Liver (tissue), 8 donors: ENCODE measurements at regions not wholly inside any gene's neighbourhood (a gene's known extent, or its start where the extent isn't known, plus 50 kb on each side); places are given as distances from the start of the nearest gene placed in this dataset.

ENCODE experiments used
- DNase-seq: peaks from one replicate; pipeline ENCODE4 v3.0.0-alpha.2; 2017; ENCODE audit warnings: low spot score
- H3K27ac ChIP-seq, 2 donors: one replicate each; pipeline ENCODE4 v1.7.0; 2013; ENCODE audit warnings: inconsistent platforms in 2 of 2, low read length in 2 of 2, control low read depth in 1 of 2, low read depth in 1 of 2, mild to moderate bottlenecking in 1 of 2
- H3K27me3 ChIP-seq, 4 donors: one replicate each; pipeline versions ENCODE4 v1.6.1 to v1.7.0; 2013; ENCODE audit warnings: low read length in 3 of 4, inconsistent platforms in 1 of 4, mild to moderate bottlenecking in 1 of 4, moderate library complexity in 1 of 4; ENCODE audit not compliant: control insufficient read depth in 4 of 4, insufficient read depth in 4 of 4
- H3K36me3 ChIP-seq, 4 donors: one replicate each; pipeline versions ENCODE4 v1.6.1 to v1.7.0; 2013; ENCODE audit warnings: low read length in 3 of 4, mild to moderate bottlenecking in 3 of 4, low read depth in 1 of 4, moderate library complexity in 1 of 4; ENCODE audit not compliant: control insufficient read depth in 4 of 4, insufficient read depth in 3 of 4
- H3K4me1 ChIP-seq, 4 donors: one replicate each; pipeline versions ENCODE4 v1.6.1 to v1.7.0; 2013; ENCODE audit warnings: low read length in 3 of 4, mild to moderate bottlenecking in 3 of 4, moderate library complexity in 1 of 4; ENCODE audit not compliant: control insufficient read depth in 4 of 4, insufficient read depth in 4 of 4
- H3K4me3 ChIP-seq, 3 donors: one replicate each; pipeline versions ENCODE4 v1.6.1 to v1.7.0; 2013; ENCODE audit warnings: low read length in 3 of 3, control low read depth in 1 of 3, low read depth in 1 of 3, mild to moderate bottlenecking in 1 of 3
- H3K9ac ChIP-seq, 2 donors: one replicate each; pipeline ENCODE4 v1.7.0; 2013; ENCODE audit warnings: low read length in 2 of 2, mild to moderate bottlenecking in 2 of 2, moderate library complexity in 2 of 2, control low read depth in 1 of 2, low read depth in 1 of 2
- H3K9me3 ChIP-seq, 4 donors: one replicate each; pipeline versions ENCODE4 v1.6.1 to v1.7.0; 2013; ENCODE audit warnings: low read length in 3 of 4; ENCODE audit not compliant: control insufficient read depth in 4 of 4
- EGR1 ChIP-seq, 2 donors: IDR thresholded peaks; 2 replicates each; pipeline ENCODE4 v1.6.1; 2016 to 2018; ENCODE audit warnings: antibody characterized with exemption in 2 of 2, low read depth in 2 of 2
- FOXA1 ChIP-seq: IDR thresholded peaks from 2 replicates; pipeline ENCODE4 v1.6.1; 2016; ENCODE audit warnings: antibody characterized with exemption
- FOXA2 ChIP-seq: IDR thresholded peaks from 2 replicates; pipeline ENCODE4 v1.6.1; 2016; ENCODE audit warnings: antibody characterized with exemption
- GABPA ChIP-seq, 2 donors: IDR thresholded peaks in 1 of 2; conservative IDR thresholded peaks in 1 of 2; 2 replicates each; pipeline ENCODE4 v1.6.1; 2016; ENCODE audit warnings: antibody characterized with exemption in 2 of 2, mild to moderate bottlenecking in 1 of 2, moderate library complexity in 1 of 2
- HNF4A ChIP-seq, 2 donors: conservative IDR thresholded peaks; 2 replicates each; pipeline ENCODE4 v1.6.1; 2016; ENCODE audit warnings: antibody characterized with exemption in 2 of 2, mild to moderate bottlenecking in 2 of 2
- HNF4G ChIP-seq: IDR thresholded peaks from 2 replicates; pipeline ENCODE4 v1.6.1; 2016; ENCODE audit warnings: antibody characterized with exemption
- JUND ChIP-seq, 2 donors: IDR thresholded peaks; 2 replicates each; pipeline ENCODE4 v1.6.1; 2016; ENCODE audit warnings: antibody characterized with exemption in 2 of 2
- NR2F2 ChIP-seq: IDR thresholded peaks from 2 replicates; pipeline ENCODE4 v1.6.1; 2016; ENCODE audit warnings: antibody characterized with exemption
- RAD21 ChIP-seq, 2 donors: IDR thresholded peaks; 2 replicates each; pipeline ENCODE4 v1.6.1; 2016; ENCODE audit warnings: antibody characterized with exemption in 2 of 2, mild to moderate bottlenecking in 2 of 2
- RXRA ChIP-seq, 2 donors: IDR thresholded peaks; 2 replicates each; pipeline ENCODE4 v1.6.1; 2017 to 2018; ENCODE audit warnings: antibody characterized with exemption in 2 of 2, mild to moderate bottlenecking in 1 of 2
- SP1 ChIP-seq: IDR thresholded peaks from 2 replicates; pipeline ENCODE4 v1.6.1; 2018; ENCODE audit warnings: antibody characterized with exemption, mild to moderate bottlenecking
- TAF1 ChIP-seq: conservative IDR thresholded peaks from 2 replicates; pipeline ENCODE4 v1.6.1; 2016; ENCODE audit warnings: antibody characterized with exemption, mild to moderate bottlenecking
- YY1 ChIP-seq: IDR thresholded peaks from 2 replicates; pipeline ENCODE4 v1.6.1; 2016; ENCODE audit warnings: antibody characterized with exemption, mild to moderate bottlenecking
- WGBS: extraction: QIAGEN DNeasy Blood & Tissue Kit; methylation state at CpG from one replicate; pipeline ENCODE4 v1.1.7; 2013; 5-methylcytosine and 5-hydroxymethylcytosine counted together
- TF ChIP-seq, protein P1 (sequence below): fragments of 150-350 bp; IDR thresholded peaks from 2 replicates; pipeline ENCODE4 v1.5.1; 2017; ENCODE audit warnings: improper control_type of control experiment, low read depth, low read length; ENCODE audit not compliant: missing input control
- TF ChIP-seq, protein P2 (sequence below): IDR thresholded peaks from 2 replicates; pipeline ENCODE4 v1.6.1; 2016; ENCODE audit warnings: antibody characterized with exemption, mild to moderate bottlenecking
- TF ChIP-seq, protein P3 (sequence below): IDR thresholded peaks from 2 replicates; pipeline ENCODE4 v1.6.1; 2016; ENCODE audit warnings: antibody characterized with exemption
- TF ChIP-seq, protein P4 (sequence below): IDR thresholded peaks from 2 replicates; pipeline ENCODE4 v1.6.1; 2016; ENCODE audit warnings: antibody characterized with exemption
- TF ChIP-seq, protein P5 (sequence below): IDR thresholded peaks from 2 replicates; pipeline ENCODE4 v1.6.1; 2016; ENCODE audit warnings: antibody characterized with exemption
- donor health status: healthy.
- donor health status: healthy.
- donor health status: healthy.
- donor health status: healthy.
- donor health status: healthy.

DNA sequence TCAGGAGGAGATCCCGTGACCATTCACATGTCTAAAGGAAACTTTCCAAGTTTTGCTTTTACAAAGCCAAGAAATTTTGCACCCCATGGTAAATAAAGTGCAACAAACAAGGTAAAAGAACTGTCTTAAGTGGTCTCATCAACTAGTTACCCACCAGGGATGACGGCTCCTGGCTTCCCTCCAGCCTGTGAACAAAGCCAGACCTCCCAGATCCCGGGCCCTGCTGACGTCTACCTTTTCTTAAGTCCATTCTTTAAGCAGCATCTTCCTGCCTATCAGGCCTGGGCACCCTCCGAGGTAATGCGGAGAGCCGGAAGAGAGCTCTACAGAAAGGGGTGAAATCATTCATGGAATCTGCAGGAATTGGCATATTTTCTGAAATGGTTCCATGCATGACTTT is 58.0 kb upstream of the DAAM1 start:
- no peak overlapping the region for H3K9ac ChIP-seq
- H3K27ac ChIP-seq: no peak overlapping the region
- H3K9me3 ChIP-seq: no peaks in the 10 kb centered on the region
- H3K36me3 ChIP-seq: no peaks in the 10 kb centered on the region
- WGBS: 80% methylated on average over 7 of the region's 7 CpGs
- TF ChIP-seq YY1: no peak
- no peak for TF ChIP-seq HNF4G
- TF ChIP-seq, protein P1, sequence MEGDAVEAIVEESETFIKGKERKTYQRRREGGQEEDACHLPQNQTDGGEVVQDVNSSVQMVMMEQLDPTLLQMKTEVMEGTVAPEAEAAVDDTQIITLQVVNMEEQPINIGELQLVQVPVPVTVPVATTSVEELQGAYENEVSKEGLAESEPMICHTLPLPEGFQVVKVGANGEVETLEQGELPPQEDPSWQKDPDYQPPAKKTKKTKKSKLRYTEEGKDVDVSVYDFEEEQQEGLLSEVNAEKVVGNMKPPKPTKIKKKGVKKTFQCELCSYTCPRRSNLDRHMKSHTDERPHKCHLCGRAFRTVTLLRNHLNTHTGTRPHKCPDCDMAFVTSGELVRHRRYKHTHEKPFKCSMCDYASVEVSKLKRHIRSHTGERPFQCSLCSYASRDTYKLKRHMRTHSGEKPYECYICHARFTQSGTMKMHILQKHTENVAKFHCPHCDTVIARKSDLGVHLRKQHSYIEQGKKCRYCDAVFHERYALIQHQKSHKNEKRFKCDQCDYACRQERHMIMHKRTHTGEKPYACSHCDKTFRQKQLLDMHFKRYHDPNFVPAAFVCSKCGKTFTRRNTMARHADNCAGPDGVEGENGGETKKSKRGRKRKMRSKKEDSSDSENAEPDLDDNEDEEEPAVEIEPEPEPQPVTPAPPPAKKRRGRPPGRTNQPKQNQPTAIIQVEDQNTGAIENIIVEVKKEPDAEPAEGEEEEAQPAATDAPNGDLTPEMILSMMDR: no peak
- TF ChIP-seq, protein P2, sequence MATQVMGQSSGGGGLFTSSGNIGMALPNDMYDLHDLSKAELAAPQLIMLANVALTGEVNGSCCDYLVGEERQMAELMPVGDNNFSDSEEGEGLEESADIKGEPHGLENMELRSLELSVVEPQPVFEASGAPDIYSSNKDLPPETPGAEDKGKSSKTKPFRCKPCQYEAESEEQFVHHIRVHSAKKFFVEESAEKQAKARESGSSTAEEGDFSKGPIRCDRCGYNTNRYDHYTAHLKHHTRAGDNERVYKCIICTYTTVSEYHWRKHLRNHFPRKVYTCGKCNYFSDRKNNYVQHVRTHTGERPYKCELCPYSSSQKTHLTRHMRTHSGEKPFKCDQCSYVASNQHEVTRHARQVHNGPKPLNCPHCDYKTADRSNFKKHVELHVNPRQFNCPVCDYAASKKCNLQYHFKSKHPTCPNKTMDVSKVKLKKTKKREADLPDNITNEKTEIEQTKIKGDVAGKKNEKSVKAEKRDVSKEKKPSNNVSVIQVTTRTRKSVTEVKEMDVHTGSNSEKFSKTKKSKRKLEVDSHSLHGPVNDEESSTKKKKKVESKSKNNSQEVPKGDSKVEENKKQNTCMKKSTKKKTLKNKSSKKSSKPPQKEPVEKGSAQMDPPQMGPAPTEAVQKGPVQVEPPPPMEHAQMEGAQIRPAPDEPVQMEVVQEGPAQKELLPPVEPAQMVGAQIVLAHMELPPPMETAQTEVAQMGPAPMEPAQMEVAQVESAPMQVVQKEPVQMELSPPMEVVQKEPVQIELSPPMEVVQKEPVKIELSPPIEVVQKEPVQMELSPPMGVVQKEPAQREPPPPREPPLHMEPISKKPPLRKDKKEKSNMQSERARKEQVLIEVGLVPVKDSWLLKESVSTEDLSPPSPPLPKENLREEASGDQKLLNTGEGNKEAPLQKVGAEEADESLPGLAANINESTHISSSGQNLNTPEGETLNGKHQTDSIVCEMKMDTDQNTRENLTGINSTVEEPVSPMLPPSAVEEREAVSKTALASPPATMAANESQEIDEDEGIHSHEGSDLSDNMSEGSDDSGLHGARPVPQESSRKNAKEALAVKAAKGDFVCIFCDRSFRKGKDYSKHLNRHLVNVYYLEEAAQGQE: no peak
- no peak for TF ChIP-seq RAD21 (IDR thresholded peaks at IDR 0.05)
- TF ChIP-seq, protein P3, sequence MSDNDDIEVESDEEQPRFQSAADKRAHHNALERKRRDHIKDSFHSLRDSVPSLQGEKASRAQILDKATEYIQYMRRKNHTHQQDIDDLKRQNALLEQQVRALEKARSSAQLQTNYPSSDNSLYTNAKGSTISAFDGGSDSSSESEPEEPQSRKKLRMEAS: no peak
- TF ChIP-seq, protein P4, sequence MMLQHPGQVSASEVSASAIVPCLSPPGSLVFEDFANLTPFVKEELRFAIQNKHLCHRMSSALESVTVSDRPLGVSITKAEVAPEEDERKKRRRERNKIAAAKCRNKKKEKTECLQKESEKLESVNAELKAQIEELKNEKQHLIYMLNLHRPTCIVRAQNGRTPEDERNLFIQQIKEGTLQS: no peak
- TF ChIP-seq TAF1: no peak
- no peak for TF ChIP-seq EGR1 (IDR thresholded peaks at IDR 0.05; ENCODE audit: low read depth in 2 of 2)
- no peak for TF ChIP-seq RXRA (IDR thresholded peaks at IDR 0.05)
- no peak for TF ChIP-seq SP1
- no peak for TF ChIP-seq NR2F2
- TF ChIP-seq, protein P5, sequence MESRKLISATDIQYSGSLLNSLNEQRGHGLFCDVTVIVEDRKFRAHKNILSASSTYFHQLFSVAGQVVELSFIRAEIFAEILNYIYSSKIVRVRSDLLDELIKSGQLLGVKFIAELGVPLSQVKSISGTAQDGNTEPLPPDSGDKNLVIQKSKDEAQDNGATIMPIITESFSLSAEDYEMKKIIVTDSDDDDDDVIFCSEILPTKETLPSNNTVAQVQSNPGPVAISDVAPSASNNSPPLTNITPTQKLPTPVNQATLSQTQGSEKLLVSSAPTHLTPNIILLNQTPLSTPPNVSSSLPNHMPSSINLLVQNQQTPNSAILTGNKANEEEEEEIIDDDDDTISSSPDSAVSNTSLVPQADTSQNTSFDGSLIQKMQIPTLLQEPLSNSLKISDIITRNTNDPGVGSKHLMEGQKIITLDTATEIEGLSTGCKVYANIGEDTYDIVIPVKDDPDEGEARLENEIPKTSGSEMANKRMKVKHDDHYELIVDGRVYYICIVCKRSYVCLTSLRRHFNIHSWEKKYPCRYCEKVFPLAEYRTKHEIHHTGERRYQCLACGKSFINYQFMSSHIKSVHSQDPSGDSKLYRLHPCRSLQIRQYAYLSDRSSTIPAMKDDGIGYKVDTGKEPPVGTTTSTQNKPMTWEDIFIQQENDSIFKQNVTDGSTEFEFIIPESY: no peak
- no peak for TF ChIP-seq HNF4A (conservative IDR thresholded peaks at IDR 0.05)
- no peak for TF ChIP-seq GABPA (IDR thresholded peaks at IDR 0.05 in 1 of 2, conservative IDR thresholded peaks at IDR 0.05 in 1 of 2)
- no peak for TF ChIP-seq FOXA2
- TF ChIP-seq JUND (IDR thresholded peaks at IDR 0.05): no peak
- no peak for TF ChIP-seq FOXA1
- H3K4me1 ChIP-seq: no peaks in the 10 kb centered on the region
- no peaks in the 10 kb centered on the region for H3K27me3 ChIP-seq
- no peak overlapping the region for H3K4me3 ChIP-seq
- DNase-seq: no peak
